8988T (cell line): ENCODE measurements at regions not wholly inside any gene's neighbourhood (a gene's known extent, or its start where the extent isn't known, plus 50 kb on each side); places are given as distances from the start of the nearest gene placed in this dataset.
A peak's percentile ranks its signal among the peaks of the same experiment; 100 is the strongest.

ENCODE experiments used
- DNase-seq: peaks from one replicate; pipeline ENCODE4 v3.0.0; 2011

GRCh38 chr3:107062310-107062709, 314.9 kb upstream of the CCDC54 start:
- DNase-seq: no peak

DNA sequence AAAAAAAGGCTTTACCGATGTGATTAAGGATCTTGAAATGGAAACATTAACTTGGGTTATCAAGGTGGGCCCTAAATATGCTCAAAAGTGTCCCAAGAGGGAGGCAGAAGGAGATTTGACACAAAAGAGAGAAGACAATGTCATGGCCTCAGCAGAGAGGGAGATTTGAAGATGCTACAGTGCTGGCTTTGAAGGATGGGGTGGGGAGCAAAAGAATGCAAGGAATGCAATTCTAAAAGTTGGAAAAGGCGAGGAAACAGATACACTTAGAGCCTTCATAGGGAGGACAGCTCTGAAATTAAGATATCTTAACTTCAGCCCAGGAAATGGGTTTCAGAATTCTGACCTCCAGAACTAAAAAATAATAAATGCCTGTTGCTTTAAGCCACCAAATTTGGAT, 314.5 kb upstream of the CCDC54 start:
- DNase-seq: no peak

GRCh38 chr3:107063351-107063750, 313.9 kb upstream of the CCDC54 start:
- DNase-seq: no peak

GRCh38 chr3:107064405-107065060, 312.7 kb upstream of the CCDC54 start:
- no peak for DNase-seq

GRCh38 chr3:107065094-107065861, 312.0 kb upstream of the CCDC54 start:
- DNase-seq: no peak

GRCh38 chr3:107067421-107067820, 309.8 kb upstream of the CCDC54 start:
- no peak for DNase-seq

DNA sequence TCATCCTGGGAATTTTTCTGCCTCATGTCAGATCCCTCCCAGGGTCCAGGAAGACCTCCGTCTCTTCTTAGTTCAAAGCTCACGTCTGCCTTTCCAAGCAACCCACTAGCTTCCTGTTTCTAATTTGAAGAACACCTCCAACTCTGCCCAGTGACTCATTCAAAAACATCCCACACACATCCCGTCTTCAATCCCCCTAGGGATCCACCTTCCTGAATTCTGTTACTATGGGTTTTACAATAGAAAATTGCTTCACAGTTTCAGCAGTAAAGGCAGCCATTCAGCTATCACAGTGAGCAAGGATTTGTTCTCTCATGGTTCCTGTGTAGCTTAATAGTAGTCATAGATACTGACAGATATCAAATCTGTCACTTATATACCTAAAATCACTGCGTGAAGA, 308.3 kb upstream of the CCDC54 start:
- DNase-seq: peak; percentile 12

DNA sequence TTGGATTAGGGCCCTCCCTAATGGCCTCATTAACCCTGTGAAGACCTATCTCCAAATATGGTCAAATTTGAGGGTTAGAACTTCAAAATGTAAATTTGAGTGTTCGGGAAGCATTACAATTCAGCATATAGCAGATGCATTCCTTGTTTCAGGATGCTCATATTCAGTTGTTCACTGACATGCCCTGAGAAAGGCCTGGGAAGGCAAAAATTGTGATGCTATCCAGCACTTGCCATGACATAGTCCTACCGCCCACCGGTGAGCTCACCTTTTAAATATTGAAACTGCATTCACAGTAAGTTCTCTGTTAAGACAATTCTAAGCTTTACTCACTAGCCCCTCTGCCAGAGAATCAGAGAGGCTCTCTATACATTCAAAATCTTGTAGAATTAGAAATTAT, 300.3 kb upstream of the CCDC54 start:
- no peak for DNase-seq

DNA sequence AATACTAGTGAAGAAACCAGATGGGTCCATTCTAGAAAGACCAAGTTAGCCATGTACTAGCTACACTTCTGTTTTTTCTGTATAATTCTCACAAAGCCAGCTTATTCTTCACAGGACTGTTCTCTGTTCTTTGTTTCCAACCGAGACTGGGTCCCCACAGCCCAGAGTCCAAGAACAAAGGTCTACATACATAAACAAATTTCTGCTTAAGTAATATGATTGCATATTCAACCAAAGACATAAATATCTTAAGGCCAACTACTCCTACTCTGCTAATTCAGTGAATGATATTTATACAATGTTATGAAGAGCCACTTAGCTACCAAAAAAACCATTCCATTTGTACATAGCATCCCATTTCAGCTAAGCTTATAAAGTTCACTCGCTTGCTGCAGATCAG, 299.8 kb upstream of the CCDC54 start:
- no peak for DNase-seq

DNA sequence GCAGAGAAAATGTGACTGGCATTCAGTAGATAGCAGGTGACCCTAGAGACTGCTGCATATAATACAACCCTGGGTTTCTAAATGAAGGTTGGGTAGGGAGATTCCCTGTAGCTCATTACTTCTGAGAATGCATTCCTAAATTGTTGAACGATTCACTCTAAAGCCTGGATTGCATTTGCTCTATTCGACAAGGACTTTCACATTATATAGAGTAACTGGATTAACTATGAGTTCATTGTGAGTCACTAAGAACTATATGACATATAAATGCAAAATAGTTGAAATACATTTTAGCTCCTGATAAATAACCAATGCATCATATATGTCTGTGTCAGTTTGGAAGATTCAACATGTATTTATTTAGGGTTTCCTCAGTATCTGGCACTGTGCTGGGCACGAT, 294.7 kb upstream of the CCDC54 start:
- DNase-seq: no peak

GRCh38 chr3:107085261-107085660, 292.0 kb upstream of the CCDC54 start:
- DNase-seq: no peak

DNA sequence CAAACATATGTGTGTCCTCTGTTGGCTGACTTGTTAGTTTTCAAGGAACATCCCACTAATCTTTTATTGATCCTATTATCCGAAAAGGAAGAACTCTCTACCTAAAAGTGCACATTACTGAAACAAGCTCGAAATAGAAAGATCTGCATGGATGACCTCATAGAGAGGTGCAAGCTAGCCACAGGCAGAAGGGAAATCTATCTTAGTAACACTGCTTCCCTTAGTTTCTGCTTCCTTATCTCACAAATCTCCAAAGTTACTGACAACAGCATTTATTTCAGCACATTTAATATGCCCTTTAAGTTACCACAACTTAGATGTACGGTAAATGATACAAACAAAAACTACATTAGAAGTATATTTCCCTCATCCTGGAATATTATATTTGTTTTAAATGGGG, 285.1 kb upstream of the CCDC54 start:
- DNase-seq: no peak

DNA sequence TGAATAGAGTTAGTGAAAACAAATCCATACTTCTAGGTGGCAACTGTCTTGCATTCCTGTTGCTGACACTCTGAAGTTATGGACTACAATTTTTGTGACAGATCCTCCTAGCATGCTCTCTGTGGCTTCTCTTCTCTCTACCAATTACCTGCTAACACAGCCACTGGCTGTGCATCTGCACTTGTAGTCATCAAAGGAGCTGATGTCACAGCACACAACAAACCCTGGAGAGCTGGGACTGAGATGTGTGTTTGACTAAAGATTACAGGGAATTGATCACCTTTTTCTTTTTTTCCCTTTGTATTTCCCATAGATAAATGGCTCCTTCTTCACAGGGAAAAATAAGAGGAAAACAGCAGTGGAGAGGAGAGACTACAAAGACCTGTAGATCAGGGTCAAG, 278.4 kb upstream of the CCDC54 start:
- no peak for DNase-seq

DNA sequence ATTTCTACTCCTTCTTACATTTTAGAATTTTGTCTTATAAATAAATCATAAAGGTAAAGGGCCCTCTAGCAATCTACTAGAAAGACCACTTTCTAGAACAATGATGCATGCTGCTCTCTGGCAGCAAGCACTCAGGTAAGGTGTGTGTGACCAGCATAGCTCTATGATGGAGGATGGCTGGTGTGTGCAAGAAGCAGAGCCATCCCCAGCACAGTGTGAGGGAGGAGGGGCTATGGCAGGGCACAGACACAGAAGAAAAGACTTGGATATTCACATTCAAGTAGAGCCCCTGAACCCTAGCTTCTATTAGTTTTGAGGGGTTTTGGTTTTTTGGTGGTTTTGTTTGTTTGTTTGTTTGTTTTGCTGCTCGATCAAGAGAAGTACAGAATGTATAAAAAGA, 277.1 kb upstream of the CCDC54 start:
- DNase-seq: no peak

DNA sequence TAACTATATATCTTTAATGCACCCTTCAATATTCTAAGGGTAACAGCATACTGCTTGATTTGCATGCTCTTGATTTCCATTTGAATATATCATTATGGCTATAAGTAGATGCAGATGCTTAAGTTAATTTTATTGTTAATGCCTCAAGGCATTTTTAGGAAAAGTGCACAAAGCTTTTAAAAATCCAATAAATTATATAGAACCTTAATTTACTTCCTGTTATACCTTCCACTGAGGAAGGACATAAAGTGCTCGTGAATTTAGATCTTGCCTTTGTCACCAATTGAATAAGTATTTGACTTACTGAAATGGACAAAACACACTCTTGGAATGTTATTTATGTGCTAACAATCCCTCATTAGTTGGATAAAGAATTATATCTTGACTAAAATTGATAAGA, 276.7 kb upstream of the CCDC54 start:
- no peak for DNase-seq

GRCh38 chr3:107103786-107104185, 273.5 kb upstream of the CCDC54 start:
- DNase-seq: no peak

DNA sequence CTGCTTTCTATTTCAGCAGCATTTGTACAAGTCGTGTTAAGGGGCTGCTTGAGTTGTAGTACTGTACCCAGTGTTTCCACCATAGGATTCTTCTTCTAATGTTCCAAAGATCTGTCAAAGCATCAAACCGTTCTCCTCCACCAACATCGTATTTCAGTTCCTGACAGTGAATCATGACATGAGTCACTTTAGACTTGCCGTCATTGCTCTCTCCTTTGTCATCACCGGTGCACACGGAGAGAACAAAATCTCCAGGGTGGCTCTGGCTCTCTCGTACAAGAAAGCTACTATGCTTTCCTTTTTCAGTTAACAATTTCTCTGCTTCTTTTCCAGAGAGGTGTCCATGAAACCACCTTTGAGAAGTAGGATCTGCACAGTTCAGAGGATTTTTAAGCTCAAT, 270.9 kb upstream of the CCDC54 start:
- no peak for DNase-seq

DNA sequence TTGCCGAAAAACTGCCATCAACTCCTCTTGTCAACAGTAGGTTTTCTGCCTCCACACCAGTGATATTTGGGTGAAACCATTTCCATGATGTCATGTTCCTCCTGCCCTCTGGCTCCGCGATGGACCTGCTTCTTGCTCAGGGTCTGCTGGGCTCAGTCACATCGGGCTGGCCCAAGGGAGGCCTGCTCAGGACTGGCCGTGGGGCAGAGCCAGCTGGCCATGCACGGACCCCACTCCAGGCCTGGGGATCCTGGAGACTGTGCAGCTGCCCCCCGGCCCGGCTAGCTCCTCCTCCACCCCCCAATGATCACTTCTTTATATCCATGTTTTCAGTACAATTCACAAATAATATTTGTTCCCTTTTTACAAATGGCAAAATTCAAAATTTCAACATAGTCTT, 270.3 kb upstream of the CCDC54 start:
- DNase-seq: no peak

GRCh38 chr3:107110596-107111305, 266.5 kb upstream of the CCDC54 start:
- DNase-seq: no peak

GRCh38 chr3:107111872-107112271, 265.4 kb upstream of the CCDC54 start:
- no peak for DNase-seq

GRCh38 chr3:107112356-107112755, 264.9 kb upstream of the CCDC54 start:
- DNase-seq: no peak

GRCh38 chr3:107116251-107116650, 261.0 kb upstream of the CCDC54 start:
- DNase-seq: no peak

DNA sequence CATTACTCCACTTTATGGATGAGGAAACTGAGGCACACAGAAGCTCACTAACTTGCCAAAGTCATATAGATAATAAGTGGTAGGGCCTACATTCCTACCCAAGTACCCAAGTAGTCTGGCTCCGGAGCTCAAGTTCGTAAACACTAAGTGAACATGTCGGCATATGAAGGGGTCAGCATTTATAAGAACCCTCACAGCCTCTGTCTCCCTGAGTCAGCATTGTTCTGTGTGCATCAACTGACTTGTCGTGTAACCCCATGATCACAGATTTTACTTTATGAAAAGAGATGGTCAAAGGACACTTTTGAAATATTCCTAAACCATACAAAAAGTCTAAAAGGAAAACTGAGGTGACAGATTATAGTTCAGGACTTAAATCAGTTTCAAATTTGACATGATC, 260.1 kb upstream of the CCDC54 start:
- no peak for DNase-seq

- peak; percentile 11 for DNase-seq
Observed at GRCh38 chr3:107117922-107118536, 259.2 kb upstream of the CCDC54 start.
